ENCODE measurements at regions not wholly inside any gene's neighbourhood (a gene's known extent, or its start where the extent isn't known, plus 50 kb on each side); places are given as distances from the start of the nearest gene placed in this dataset.
"Not testable (repeated sequence)": the region's sequence is repeated elsewhere in the genome, so short reads cannot be mapped to it uniquely, and the experiment has no call there.

DNA sequence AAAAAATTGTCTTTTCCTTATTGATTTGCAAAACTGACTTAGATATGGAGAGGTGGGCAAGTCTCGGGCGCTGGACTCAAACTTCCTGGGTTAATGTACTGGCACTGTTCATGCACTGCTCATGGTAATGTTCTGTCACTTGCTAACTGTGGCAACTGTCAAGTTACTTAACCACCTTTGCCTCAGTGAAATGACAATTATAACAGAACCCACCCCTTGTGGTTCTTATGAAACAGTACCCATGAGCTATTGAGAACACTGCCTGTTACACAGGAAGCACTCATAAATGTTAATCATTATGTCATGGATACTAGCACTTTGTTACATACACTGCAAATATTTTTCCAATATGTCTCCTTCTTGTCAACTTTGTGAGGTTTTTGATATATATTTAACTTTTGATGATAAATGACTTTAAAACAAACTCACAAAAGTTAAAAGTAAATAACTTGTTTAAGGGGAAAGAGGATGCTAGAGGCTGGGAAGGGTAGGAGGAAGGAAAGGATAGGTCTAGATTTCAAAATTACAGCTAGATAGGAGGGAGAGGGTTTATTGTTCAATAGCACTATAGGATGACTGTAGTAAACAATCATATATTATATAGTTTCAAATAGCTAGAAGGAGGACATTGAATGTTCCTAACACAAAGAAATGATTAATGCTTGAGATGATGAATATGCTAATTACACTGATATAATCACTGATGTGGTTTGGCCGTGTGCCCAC lies 342.5 kb downstream of the ADGRL2 start:
- no peak for DNase-seq (ENCODE audit: low read depth)

DNA sequence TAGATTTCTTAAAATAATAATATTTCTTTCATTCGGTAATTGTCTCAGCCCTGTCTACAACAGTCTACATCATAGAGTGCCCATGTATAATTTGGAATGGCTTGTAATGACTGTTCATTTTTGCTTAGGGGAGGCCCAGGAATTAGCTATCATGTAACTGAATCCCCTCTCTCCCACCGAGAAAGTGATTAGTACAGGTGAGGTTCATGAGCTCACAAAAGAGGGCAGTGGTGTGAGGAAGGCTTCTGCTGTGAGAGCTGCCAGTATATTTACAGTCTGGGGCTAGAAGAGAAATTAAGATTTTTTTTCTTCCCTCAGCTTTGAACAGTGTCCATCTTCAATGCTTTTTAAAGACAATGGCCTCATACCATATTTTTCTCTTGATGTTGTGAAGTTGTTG lies 340.7 kb downstream of the ADGRL2 start:
- no peak for DNase-seq (ENCODE audit: low read depth)

DNA sequence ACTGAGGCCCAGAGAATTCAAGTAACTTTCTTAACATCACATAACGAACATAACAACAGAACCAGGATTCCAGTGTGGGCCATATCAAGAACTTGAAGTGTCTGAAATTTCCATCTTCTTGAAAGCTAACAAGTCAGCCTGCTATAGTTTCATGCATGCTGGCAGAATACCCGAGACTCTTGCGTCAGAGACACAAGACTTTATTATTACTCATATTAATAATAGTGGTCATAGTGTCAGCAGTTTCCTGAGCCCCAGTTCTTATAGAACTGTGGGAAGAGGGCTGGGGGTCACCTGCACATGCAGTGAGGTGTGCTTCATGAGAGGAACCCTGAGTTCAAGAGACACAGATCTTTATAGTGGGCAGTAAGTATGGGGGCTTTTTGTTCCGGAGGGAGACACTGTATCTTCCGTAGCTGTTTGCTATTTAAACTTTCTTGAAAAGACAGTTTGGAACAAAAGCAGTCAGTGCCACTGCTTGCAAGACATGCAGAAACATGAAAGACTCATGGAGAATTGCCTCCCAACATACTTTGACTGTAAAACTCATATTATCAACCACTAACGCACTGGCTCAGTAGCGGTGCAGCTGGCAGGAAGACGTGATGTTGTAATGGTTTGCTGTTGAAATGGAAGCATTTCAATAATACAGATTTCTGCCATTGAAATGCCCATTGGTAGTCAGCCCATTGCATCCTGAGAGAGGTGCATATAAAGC lies 339.2 kb downstream of the ADGRL2 start:
- no peak for DNase-seq (ENCODE audit: low read depth)

DNA sequence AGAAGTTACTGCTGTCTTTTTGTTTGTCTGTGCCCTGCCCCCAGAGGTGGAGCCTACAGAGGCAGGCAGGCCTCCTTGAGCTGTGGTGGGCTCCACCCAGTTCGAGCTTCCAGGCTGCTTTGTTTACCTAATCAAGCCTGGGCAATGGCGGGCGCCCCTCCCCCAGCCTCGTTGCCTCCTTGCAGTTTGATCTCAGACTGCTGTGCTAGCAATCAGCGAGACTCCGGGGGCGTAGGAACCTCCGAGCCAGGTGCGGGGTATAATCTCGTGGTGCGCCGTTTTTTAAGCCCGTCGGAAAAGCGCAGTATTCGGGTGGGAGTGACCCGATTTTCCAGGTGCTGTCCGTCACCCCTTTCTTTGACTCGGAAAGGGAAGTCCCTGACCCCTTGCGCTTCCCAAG lies 335.6 kb downstream of the ADGRL2 start:
- DNase-seq (ENCODE audit: low read depth), result not testable (repeated sequence)

DNA sequence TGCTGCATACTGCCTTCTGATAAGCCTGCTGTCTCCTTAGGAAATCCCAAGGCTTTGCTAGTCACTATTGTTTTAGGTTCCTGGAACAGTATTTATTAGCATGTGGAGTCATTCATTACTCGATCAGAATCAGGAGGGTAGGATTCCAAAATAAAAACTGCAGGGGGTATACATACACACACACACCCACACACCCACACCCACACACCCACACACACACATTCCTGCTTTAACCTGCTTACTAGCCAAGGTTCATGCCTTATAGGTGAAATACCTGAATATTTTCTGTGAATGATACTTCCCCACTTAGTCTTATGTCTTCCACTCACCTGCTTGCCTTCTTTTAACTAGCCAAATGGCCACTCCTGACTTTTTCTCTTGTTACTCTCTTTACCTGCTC lies 325.1 kb downstream of the ADGRL2 start:
- no peak for DNase-seq (ENCODE audit: low read depth)

DNA sequence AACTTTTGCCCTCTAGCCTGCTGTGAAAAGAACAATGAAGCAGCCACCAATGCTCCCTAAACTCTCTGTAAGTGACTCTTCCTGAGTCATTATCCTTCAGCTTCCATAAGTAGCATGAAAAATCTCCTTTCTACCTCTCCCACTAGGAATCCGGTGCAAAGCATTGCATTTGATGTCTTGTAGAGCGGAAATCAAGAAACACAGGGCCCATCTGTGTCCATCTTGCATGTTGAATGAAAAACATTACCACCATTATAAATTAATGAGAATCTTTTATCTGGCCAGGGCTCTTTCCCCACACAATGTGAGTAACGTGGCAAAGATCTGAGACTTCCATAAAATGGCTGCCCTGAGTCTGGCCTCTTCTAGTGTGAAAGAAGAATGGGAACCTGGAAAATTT lies 324.4 kb downstream of the ADGRL2 start:
- no peak for DNase-seq (ENCODE audit: low read depth)

DNA sequence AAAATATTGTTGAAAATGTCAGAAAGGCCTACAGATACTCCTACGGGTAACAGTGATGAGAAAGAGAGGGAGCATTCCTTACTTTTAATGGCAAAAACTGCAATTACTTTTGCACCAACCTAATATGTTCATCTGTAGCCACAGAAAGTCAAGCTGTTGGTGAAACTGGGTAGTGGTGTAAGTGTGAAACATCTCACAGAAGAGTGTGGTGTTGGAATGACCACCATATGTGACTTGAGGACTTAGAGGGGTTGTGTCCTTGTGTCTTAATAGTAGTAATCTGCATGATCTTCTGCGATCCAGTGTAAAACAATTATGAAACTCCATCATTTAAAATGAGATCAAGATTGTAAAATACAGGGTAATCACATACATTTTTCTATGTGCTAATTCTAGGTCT lies 320.7 kb downstream of the ADGRL2 start:
- DNase-seq (ENCODE audit: low read depth), result no peak

DNA sequence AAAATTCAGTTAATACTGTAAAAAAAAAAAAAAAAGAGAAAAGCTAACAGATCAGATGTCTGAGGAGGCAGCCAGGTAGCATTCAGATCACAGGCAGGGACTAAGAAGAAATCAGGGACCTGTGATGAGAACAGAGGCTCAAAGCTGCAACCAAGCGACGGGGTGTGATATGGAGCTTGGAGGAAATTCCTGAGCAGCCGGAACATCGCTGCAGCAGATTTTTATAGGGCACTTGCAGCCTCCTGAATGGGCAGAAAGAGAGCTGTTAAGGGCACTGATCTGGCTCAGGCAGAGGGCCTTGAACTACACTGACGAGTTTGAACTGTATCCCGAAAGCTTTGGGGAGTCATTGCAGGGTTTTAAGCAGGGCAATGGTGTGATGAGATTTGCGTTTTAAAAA lies 315.4 kb downstream of the ADGRL2 start:
- DNase-seq (ENCODE audit: low read depth), result no peak

DNA sequence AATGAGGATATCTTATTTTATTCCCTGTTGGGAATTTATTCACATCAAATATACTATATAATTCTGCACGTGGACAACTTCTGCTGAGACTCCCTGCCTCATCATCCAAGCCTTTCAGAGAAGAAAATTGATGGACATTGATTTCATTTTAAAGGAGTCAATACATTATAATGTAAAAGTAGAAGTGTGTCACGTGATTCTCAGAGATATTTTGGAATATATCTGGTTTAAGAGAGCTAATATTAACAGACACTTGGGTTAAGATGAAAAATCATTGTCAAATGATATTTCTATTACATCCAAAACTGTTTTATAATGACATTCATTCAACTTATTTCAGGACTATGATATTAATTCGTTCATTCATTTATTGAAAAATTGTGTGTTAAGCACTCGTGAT lies 314.2 kb downstream of the ADGRL2 start:
- no peak for DNase-seq (ENCODE audit: low read depth)

DNA sequence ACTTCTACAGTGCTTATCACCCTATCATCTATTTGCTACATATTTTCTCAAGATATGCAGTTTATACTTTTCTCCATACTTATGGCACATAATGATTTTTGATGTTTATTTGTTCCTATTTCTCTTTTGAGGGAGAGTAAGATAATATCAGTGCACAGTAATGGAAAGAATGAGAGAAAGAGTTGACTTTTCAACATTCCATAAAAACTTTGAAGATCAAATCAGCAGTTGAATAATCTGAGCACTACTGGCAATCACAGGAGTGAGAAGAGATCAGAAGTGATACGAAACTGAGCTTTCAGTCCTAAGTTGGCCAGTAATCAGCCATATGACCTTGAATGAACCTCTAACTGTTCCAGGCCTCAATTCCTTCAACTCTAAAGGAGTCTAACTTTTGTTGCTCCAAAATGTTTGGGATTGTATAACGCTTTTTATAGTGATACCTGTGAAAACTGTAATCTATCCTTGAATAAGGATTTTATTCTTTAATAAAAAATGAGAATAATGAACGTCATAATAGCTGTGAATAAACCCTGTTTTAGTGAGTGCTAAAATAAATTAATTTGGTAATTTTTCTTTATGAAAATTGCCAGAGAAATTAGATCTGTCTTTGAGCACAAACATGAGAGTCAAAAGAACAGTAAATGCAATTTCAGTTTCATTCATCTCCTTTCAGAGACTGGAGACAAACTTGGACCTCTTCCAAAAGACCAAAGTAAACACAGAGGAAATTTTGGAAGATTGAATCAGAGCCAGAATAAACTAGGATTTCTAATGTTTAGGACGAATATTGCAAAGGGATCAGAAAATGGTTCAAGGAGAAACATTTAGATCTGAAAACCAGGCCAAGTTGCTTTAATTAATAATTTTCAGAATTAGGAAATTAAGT lies 309.9 kb downstream of the ADGRL2 start:
- no peak for DNase-seq (ENCODE audit: low read depth)

DNA sequence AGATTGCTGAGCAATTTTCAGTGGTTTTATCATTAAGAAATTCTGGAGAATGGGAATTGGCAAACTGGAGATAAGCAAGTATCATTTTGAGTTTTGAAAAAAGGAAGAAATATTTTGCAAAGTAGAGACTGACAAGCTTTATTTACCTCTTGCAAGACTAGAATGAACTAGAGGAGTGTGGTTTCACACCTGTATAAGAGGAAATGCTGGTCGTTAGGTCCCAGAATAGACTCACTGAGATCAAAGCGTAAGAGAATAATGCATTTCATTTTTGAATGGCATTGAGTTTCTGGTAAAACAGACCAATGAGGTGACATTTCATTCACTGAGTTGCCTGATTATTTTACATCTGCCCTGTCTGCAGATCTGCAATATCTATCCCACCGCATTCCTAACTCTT lies 308.1 kb downstream of the ADGRL2 start:
- no peak for DNase-seq (ENCODE audit: low read depth)

DNA sequence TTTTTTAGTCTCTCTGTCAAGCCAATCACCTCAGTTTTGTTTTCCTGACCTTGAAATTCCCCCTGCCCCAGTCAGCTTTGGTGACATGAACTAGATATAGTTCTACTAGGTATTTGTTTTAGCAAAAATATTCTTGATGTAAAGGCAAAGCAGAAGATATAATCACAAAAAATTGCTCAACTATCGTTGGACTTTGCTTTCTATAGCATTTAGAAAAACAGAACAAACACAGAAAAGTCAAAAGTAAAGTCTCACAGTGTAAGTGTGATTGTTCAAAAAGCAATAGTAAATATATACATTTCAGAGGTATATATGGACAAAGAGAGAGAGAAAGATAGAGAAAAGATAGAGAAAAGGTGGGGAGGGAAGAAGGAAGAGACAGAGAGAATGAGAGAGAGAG lies 305.9 kb downstream of the ADGRL2 start:
- no peak for DNase-seq (ENCODE audit: low read depth)

DNA sequence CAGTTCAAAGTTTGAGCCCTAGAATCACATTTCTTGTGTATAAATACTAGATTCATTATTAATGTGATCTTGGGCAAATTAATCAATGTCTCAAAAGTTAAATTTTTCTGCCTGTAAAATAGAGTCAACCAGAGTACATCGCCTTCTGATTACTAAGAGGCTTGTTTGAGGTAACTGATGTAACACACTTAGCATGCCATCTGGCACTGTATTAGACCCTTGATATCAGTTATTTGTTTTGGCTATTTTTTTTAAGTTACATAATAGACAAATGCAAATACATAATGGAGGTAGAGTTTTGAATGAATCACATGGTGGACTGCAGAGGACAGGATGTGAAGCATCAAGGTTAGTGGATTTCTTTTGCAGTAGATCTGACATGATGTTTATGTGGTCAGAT lies 298.4 kb downstream of the ADGRL2 start:
- DNase-seq (ENCODE audit: low read depth), result no peak

DNA sequence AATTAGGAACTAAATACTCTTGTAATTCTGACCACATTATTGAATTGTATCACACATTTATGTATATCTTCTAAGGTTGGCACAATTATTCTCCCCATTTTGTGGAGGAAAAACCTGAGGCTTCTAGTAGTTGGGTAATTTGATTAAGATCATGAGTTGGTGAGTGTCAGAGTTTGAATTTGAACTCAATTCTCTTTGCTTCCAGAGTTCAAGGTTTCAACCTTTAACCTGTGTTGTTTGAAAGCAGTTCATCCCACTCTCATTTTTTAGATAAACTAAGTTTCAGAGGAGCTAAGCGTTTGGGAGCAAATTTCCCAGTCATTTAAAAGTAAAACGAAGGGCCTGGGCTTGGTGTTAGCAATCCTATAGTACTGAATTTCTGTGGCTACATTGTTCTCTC lies 293.4 kb downstream of the ADGRL2 start:
- DNase-seq (ENCODE audit: low read depth), result no peak

DNA sequence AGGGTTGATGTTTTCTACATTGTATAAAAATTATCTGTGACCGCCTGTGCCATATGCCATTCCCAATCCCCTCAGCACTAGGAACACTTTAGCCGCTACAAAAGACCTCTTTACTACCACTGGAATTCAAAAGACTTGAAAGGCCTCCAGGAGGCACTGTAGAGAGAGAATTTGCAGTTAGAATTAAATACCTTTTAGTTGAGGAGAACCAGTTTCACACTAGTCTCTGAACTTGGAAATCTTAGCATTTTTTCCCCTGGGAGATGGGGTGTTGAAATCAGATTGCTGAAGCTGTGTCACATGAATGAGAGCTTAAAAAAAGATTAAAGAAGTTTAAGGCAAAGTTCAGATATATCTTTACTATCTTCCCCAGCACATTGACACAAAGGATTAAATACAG lies 291.0 kb downstream of the ADGRL2 start:
- no peak for DNase-seq (ENCODE audit: low read depth)

DNA sequence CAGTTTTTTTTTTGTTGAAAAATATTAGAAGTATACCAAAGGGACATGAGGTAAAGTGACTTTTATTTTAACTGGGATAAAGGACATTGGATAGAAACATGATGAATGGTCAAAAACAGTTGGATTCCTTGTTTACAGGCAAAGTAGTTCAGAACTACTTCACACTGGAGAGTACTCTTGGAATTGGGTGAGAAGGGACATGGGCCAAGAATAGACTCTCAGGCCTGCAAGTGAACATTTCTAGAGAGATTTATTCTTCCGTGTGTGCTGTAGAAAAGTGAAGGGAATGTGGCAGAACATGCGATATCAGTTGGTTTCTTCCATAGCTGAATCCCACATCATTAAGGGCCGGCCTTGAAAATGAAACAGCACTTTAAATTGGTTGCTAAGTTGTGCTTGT lies 290.5 kb downstream of the ADGRL2 start:
- no peak for DNase-seq (ENCODE audit: low read depth)

DNA sequence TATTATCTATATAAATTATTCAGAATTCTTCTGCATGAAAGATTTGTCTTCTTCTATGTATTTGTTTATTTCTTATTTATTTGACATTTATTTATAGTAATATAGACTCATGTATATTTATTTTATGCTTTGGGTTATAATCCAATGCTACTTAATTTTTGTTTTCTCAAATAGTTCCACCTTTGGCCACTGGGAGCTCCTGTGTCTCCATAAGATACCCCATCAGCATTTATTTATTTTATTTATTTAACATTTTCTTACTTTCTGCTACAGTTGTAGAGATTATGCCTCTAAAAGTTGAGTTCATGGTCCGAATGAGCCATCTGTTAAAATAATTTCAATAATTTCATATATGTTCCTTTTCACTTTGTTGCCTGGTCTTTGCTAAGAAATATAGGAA lies 289.4 kb downstream of the ADGRL2 start:
- no peak for DNase-seq (ENCODE audit: low read depth)

DNA sequence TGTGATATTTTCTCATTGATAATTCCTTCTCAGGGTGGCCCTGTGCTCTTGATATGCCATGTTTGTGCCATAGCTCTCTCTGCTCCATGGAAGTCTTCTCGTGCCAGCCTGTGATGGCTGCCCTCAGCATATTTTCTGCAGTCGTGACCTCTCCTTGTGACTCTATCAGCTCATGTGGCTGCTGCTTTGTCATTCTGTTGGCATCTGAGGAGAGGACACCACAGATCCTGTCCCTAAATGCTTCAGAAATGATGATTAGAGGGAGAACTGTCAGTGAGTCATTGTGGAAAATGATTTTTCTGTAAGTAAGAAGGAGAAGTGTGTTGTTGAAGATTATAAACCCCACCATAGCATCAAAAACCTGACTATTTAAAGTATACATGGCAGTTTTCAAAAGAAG lies 286.0 kb downstream of the ADGRL2 start:
- DNase-seq (ENCODE audit: low read depth), result peak; percentile 8

DNA sequence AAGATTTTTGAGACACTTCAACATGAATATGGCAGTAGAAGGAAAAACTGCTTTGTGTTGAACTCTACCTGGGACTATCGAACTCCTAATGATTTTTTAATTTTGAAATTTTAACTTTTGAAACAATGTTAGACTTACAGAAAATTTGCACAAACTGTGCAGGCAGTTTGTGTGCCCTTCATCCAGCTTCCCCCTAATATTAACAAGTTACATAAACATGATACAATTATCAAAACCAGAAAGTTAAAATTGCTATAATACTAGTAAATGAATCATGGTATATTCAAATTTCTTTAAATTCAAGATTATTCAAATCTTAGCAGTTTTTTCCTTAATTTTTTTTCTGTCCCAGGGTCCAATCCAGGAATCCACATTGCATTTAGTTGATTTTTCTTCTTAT lies 278.9 kb downstream of the ADGRL2 start:
- DNase-seq (ENCODE audit: low read depth), result no peak

DNA sequence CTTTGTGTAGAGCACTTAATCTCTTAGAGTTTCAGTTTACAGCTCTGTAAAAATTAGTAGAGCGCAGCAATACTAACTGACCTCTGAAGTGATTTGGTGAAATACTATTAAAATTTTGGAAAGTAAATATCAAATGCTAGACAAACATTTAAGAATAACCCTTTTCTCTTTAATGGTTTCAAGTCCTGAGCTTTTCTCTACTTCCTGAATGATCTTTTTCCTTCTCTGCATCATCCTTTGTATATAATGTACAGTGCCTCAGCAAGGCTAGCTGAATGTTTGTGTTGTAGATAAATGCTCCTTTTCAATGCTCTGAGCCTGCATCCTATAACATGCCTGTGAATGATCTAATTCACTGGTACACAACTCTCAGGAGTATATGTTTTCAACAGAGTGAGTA lies 272.9 kb downstream of the ADGRL2 start:
- no peak for DNase-seq (ENCODE audit: low read depth)

DNA sequence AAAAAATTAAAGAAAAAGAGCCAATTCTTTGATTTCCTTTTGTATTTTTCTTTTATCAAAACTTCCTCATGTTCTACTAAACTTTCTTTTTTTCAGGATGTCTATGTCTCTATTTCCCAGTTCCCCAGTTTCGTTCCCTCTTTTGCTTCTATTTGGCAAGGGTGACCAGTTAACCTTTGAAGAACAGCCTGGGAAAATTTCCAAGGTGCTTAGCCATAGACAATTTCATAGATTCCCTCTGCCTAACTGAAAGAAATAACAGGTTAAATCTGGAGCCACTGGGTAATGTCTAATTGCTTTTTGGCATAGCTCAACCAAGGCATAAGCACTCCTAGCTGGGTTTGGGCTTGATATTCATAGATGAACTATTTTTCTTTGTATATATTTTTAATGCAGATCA lies 272.3 kb downstream of the ADGRL2 start:
- no peak for DNase-seq (ENCODE audit: low read depth)

DNA sequence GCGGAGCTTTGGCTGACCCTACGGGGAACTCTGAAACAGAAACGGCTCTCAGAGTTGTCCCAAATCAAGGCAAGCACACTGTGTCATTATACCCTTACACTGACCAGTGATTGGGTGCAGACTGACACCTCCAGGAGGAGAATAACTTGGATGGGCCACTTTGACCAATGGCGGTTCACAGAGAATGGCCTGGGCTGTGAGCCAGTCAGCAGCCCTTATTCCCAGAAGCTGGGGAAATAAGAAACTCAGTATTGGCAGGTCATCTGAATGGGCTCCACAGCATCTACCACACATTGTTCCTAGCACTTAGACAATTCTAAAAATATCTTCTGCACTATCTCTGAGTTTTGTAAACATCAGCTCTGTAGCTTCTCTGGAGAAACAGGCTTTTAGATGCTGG lies 265.2 kb downstream of the ADGRL2 start:
- no peak for DNase-seq (ENCODE audit: low read depth)

DNA sequence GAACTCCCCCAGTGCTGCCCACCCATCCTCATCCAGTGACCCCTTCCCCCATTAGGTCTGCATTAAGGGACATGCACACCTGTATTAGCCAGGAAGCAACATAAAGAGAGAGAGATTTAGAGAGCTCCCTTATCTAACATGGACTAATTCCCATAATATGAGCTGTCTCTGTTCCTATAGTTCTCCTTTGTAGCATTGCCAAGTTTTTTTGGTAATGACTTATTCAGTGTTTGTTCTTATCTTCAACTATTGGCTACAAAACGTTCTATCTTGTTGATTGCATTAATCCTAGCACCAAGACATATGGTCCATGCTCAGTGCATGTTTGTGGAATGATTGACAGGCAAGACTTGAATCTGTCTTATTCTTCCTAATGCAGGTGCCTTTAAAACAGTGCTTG lies 264.0 kb downstream of the ADGRL2 start:
- DNase-seq (ENCODE audit: low read depth), result no peak
